GM19463 (cell line): ENCODE measurements at regions not wholly inside any gene's neighbourhood (a gene's known extent, or its start where the extent isn't known, plus 50 kb on each side); places are given as distances from the start of the nearest gene placed in this dataset.
"Not testable (repeated sequence)": the region's sequence is repeated elsewhere in the genome, so short reads cannot be mapped to it uniquely, and the experiment has no call there.

Experiments
- ATAC-seq: cut with Tn5 transposase; IDR thresholded peaks from one replicate; pipeline ENCODE4 v1.9.1; 2021; ENCODE audit warnings: mild to moderate bottlenecking, moderate library complexity; ENCODE audit not compliant: unreplicated experiment

DNA sequence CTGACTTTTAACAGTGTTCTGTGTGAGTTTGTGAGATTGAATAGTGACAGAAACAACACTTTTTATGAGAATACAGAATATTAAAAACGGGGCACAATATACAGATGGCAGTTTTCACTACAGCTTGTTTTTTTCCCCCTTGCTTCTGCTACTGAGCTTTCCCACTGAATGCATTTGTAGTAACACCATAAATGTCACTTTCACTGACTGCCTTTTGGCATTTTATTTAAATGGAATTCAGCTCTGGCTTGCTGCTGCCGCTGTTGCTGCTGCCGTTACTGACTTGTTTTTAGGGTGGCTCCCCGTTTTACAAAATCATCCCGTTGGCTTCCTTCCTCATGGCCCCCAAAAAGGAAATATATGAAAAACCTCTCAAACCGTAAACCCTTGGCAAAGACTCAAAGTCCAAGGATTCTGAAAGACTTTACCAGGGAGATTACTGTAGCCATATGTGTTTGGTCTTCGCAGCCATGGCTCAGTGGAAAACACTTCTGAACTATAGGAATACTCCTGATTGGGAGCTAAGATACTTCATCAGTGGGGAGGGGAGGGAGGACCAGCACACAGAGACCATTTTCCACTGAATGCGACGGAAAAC lies 151.0 kb downstream of the NUF2 start:
- no peak for ATAC-seq

- ATAC-seq: no peak
Observed at GRCh38 chr1:163477276-163477830, 155.6 kb downstream of the NUF2 start.

- not testable (repeated sequence) for ATAC-seq
Observed at GRCh38 chr1:163498391-163499330, 176.9 kb downstream of the NUF2 start.

- no peak for ATAC-seq
Observed at GRCh38 chr1:163504331-163504978, 182.7 kb downstream of the NUF2 start.

- ATAC-seq: no peak
Observed at GRCh38 chr1:163509114-163509513, 187.4 kb downstream of the NUF2 start.

GRCh38 chr1:163512349-163512989 lies 190.7 kb downstream of the NUF2 start:
- ATAC-seq: no peak

- no peak for ATAC-seq
Observed at GRCh38 chr1:163523375-163524029, 201.7 kb downstream of the NUF2 start.

GRCh38 chr1:163528710-163529348 lies 207.1 kb downstream of the NUF2 start:
- peak; percentile 69 for ATAC-seq

GRCh38 chr1:163531345-163531744 lies 209.6 kb downstream of the NUF2 start:
- no peak for ATAC-seq

DNA sequence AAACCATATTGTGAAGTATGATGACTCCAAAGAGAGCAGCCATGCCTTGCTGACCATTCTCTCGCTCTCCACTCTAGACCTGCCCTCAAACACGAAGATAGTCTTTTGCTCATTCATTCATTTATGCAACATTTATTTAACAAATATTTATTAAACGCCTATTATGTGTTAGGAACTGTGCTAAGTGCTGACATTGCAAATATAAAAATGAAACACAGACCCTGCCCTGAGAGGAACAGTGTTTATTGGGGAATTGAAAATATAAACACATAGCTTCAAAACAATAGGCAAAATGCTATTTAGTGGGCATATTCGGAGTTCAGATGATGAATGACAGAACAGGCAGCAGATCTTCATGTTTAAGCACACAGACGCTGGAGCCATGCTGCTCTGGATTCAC lies 213.6 kb downstream of the NUF2 start:
- ATAC-seq: no peak

DNA sequence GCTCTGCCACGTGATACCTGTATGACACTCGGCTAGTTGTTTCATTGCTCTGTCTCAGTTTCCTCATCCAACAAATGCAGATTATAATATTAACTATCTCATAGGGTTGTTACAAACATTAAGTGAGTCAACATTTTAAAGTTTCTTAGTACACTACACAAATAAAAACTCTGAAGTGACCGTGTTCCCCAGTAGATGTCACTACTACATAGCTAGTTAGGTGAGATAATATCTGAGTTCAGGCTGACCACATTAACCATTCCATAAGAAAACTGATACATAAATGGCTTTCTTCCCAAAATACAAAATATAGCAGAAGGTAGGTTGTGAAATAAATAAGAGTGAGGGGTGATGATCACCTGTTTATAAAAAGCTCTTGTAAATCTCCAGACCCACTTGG lies 214.1 kb downstream of the NUF2 start:
- no peak for ATAC-seq

DNA sequence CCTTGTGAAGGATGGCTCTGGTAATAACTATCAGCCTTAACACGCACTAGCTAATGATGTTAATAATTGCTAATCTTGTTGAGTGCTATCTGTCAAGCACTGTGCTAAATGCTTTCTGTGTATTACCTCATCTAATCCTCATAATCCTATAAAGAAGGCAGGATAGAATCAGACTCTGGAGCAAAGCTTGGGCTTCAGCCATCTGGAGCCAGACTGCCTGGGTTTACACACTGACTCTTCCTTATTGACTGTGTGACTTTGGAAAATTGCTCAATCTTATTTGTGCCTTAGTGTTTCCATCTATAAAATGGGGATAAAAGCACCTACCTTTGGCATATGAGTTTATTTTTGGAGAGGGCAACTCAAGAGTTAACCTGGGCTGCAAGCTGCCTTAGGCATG lies 216.1 kb downstream of the NUF2 start:
- no peak for ATAC-seq

DNA sequence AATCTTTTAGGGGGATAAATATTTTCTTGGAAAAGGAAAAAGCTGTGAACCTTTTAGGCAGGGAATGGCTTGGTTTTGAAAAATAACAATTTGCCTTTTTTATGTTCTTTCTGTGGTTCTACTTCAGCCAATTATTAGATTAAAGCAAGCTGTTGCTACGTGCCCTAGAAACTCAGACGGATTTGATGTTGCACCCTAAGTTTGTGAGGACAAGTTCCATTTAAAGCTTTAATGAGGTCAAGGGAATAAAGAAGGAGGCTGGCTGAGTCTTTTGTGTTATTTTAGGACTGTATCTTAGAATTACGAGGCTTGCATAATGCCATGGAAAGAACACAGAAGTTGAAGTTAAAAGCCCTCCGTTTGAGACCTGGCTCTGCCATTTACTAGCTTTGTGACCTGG lies 216.9 kb downstream of the NUF2 start:
- no peak for ATAC-seq

DNA sequence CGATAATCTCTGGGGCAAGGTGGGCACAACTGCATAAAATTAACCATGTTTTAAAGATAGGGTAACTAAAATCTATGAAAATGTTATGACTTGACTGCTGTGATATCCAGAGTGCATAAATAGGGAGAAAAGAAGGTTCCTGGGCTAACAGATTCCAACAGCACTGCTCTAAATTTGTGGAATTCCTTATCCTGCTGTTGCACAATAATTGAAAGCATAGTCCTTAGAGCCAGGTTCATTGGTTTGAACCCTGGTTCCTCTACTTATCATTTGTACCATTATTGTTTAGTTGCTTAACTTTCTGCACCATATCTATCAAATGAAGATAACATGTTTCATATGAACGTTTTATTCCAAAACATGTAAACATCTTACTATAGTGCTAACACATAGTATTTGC lies 219.0 kb downstream of the NUF2 start:
- no peak for ATAC-seq

DNA sequence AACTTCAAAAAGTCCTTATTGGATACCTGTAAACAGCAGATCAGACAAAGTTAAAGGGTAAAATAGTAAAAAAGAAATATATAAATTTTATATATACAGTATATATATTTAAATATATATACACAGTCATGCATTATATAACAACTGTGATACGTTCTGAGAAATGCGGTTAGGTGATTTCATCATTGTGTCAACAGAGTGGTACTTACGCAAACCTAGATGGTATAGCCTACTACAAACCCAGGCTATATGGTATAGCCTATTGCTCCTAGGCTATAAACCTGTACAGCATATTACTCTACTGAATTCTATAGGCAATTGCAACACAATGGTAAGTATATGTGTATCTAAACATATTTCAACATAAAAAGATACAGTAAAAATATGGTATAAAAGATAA lies 222.7 kb downstream of the NUF2 start:
- ATAC-seq: no peak

DNA sequence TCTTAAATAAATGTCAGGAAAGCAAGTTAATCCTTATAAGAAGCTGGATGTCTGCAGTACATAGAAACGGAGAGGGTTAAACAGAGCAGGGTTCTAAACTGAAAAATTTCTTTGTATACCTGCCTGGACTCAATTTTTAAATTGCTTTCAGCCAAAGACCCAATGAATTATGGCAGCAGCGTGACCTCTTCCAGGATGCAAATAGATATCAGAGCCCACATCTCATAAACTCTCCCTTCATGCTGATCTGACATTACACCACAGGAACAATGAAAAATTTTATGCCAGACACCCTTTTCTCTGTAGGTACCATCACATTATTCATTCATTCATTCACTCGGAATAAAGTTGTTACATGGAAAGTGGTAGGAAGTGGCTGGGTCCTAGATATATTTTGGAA lies 236.4 kb downstream of the NUF2 start:
- no peak for ATAC-seq

GRCh38 chr1:163561580-163562295 lies 240.0 kb downstream of the NUF2 start:
- ATAC-seq: no peak

DNA sequence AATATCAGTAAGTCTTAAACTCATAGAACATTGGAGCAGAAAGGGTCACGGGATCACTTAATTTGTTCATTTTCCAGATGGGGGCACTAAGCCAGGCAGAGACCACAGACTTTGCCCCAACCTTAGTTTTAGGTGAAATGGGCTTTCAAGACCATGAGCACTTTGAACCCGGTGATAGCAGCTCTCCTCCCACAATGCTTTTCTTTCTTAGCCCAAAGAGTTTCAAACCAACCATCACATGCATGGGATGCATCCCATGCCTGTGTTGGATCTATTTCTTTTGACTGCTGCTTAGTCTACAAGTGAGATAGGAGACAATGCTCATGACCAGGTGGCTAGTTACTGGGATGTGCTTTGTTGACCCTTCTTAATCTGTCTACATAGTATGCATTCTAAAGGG lies 240.6 kb downstream of the NUF2 start:
- no peak for ATAC-seq

GRCh38 chr1:163565166-163565565 lies 243.4 kb downstream of the NUF2 start:
- no peak for ATAC-seq
